Spleen (tissue), 11 donors: ENCODE measurements at regions not wholly inside any gene's neighbourhood (a gene's known extent, or its start where the extent isn't known, plus 50 kb on each side); places are given as distances from the start of the nearest gene placed in this dataset.

Experiments used
- DNase-seq: peaks from one replicate; pipeline ENCODE4 v3.0.0-alpha.2; 2020
- H3K27ac ChIP-seq, 8 donors: fragments of 200-600 bp; sonication (generic) in 7 of 8; 1 replicate in 4 of 8; 2 replicates in 4 of 8; pipeline versions ENCODE4 v1.5.0 to v1.8.0; 2016 to 2021; ENCODE audit warnings: inconsistent platforms in 4 of 8, mild to moderate bottlenecking in 4 of 8, moderate library complexity in 1 of 8
- H3K27me3 ChIP-seq, 7 donors: fragments of 200-600 bp; sonication (generic) in 6 of 7; replicated peaks in 1 of 7; 1 replicate in 4 of 7; 2 replicates in 3 of 7; pipeline versions ENCODE4 v1.5.0 to v1.8.0; 2016 to 2021; ENCODE audit warnings: inconsistent platforms in 3 of 7, mild to moderate bottlenecking in 1 of 7
- H3K36me3 ChIP-seq, 6 donors: fragments of 200-600 bp; sonication (generic) in 5 of 6; 1 replicate in 4 of 6; 2 replicates in 2 of 6; pipeline versions ENCODE4 v1.5.0 to v1.8.0; 2016 to 2021; ENCODE audit warnings: inconsistent platforms in 2 of 6
- H3K4me1 ChIP-seq, 6 donors: fragments of 200-600 bp; sonication (generic) in 5 of 6; 1 replicate in 3 of 6; 2 replicates in 3 of 6; pipeline versions ENCODE4 v1.5.0 to v1.8.0; 2016 to 2021; ENCODE audit warnings: inconsistent platforms in 3 of 6
- H3K4me3 ChIP-seq, 8 donors: fragments of 200-600 bp; sonication (generic) in 7 of 8; 1 replicate in 4 of 8; 2 replicates in 4 of 8; pipeline versions ENCODE4 v1.5.0 to v1.8.0; 2016 to 2021; ENCODE audit warnings: inconsistent platforms in 4 of 8, mild to moderate bottlenecking in 4 of 8, moderate library complexity in 2 of 8
- H3K9me3 ChIP-seq, 8 donors: fragments of 200-600 bp; sonication (generic) in 7 of 8; 1 replicate in 4 of 8; 2 replicates in 4 of 8; pipeline versions ENCODE4 v1.5.0 to v1.8.0; 2016 to 2021; ENCODE audit warnings: inconsistent platforms in 4 of 8
- CTCF ChIP-seq, 11 experiments: fragments of 200-600 bp in 7 of 11; fragments of 450-650 bp in 4 of 11; sonication (generic) in 4 of 11; IDR thresholded peaks in 8 of 11; conservative IDR thresholded peaks in 3 of 11; 1 replicate in 7 of 11; 2 replicates in 4 of 11; pipeline versions ENCODE4 v1.4.0 to v1.8.0; 2016 to 2021; ENCODE audit warnings: antibody characterized with exemption in 11 of 11, inconsistent platforms in 4 of 11, mild to moderate bottlenecking in 1 of 11
- POLR2A ChIP-seq, 3 donors: fragments of 450-650 bp; IDR thresholded peaks; one replicate each; pipeline ENCODE4 v1.5.1; 2017; ENCODE audit warnings: antibody characterized with exemption in 3 of 3, mild to moderate bottlenecking in 1 of 3
- POLR2AphosphoS5 ChIP-seq, 3 donors: sonication (generic); formaldehyde crosslinking; IDR thresholded peaks; one replicate each; pipeline ENCODE4 v1.5.1; 2017; ENCODE audit warnings: antibody characterized with exemption in 3 of 3
- WGBS, 5 donors: extraction: QIAGEN DNeasy Blood & Tissue Kit in 3 of 5; methylation state at CpG; one replicate each; pipeline versions ENCODE4 v1.1.5 to v1.1.7; 2013 to 2018; 5-methylcytosine and 5-hydroxymethylcytosine counted together
- intact Hi-C: fragments of 100-400 bp; cut with DNase I; formaldehyde crosslinking; loops from one replicate; pipeline ENCODE4 v1.15.0; 2023; ENCODE audit warnings: low total_unique reads
- donor health status: healthy with polysubstance abuse.
- donor health status: DM: no; HTN: no; CAD: no; lungs with moderate emphysema.
- donor health status: DM: no; HTN: no; CAD: no.
- donor health status: Bipolar disorder and iron deficiency.
- donor health status: healthy.
- donor health status: DM: no; HTN: no; CAD: no.
- donor health status: DM: yes; HTN: yes; CAD: no.

- Histone ChIP-seq H3K36me3 (no peaks in the 10 kb centered on the region), H3K27ac (no peak overlapping the region), H3K4me3 (no peak overlapping the region), H3K27me3 (peaks cover 0 to 14% (median 0%) of the 10 kb centered on the region in 7 donors), H3K4me1 (no peaks in the 10 kb centered on the region), H3K9me3 (no peaks in the 10 kb centered on the region)
- intact Hi-C loops = no loop called here
- WGBS, 5 donors = 78 to 88% (median 87%) methylated on average over 12 of the region's 12 CpGs
- DNase-seq = no peak
- no peak for TF ChIP-seq POLR2A (IDR thresholded peaks at IDR 0.05)
- no peak for TF ChIP-seq POLR2AphosphoS5 (IDR thresholded peaks at IDR 0.05)
- no peak for TF ChIP-seq CTCF (IDR thresholded peaks at IDR 0.05 in 8 of 11, conservative IDR thresholded peaks at IDR 0.05 in 3 of 11)
Measured at GRCh38 chr5:135131801-135132680, 98.0 kb upstream of the PITX1 start.

- no peak overlapping the region for H3K4me3 ChIP-seq
- no peak for DNase-seq
- intact Hi-C loops = no loop called here
- H3K27ac ChIP-seq = no peak overlapping the region
- no peaks in the 10 kb centered on the region for H3K9me3 ChIP-seq
- no peak for TF ChIP-seq POLR2AphosphoS5 (IDR thresholded peaks at IDR 0.05)
- no peak for TF ChIP-seq POLR2A (IDR thresholded peaks at IDR 0.05)
- TF ChIP-seq CTCF (IDR thresholded peaks at IDR 0.05 in 8 of 11, conservative IDR thresholded peaks at IDR 0.05 in 3 of 11) = no peak
- H3K36me3 ChIP-seq = no peaks in the 10 kb centered on the region
- 87 to 95% (median 89%) methylated on average over 7 of the region's 7 CpGs for WGBS, 5 donors
- H3K4me1 ChIP-seq = no peaks in the 10 kb centered on the region
- H3K27me3 ChIP-seq = peaks cover 0 to 20% (median 0%) of the 10 kb centered on the region in 7 donors
Measured at GRCh38 chr5:135130261-135131215, 96.5 kb upstream of the PITX1 start.

- no peak for DNase-seq
- 32 to 56% (median 47%) methylated on average over 10 to 12 of the region's 12 CpGs for WGBS, 5 donors
Measured at GRCh38 chr5:135129307-135129706, 95.3 kb upstream of the PITX1 start.

More at GRCh38 chr5:135129307-135129706, 95.3 kb upstream of the PITX1 start:
- no peak for TF ChIP-seq CTCF (IDR thresholded peaks at IDR 0.05 in 8 of 11, conservative IDR thresholded peaks at IDR 0.05 in 3 of 11)
- no peak for TF ChIP-seq POLR2A (IDR thresholded peaks at IDR 0.05)
- TF ChIP-seq POLR2AphosphoS5 (IDR thresholded peaks at IDR 0.05) = no peak
- Histone ChIP-seq H3K9me3 (no peaks in the 10 kb centered on the region), H3K4me3 (no peak overlapping the region), H3K27me3 (peaks cover 0 to 16% (median 0%) of the 10 kb centered on the region in 7 donors), H3K27ac (no peak overlapping the region), H3K36me3 (no peaks in the 10 kb centered on the region), H3K4me1 (no peaks in the 10 kb centered on the region)
- intact Hi-C loops = no loop called here
